Right kidney (tissue), 1 donor: ENCODE measurements at regions not wholly inside any gene's neighbourhood (a gene's known extent, or its start where the extent isn't known, plus 50 kb on each side); places are given as distances from the start of the nearest gene placed in this dataset.

ENCODE experiments used
- DNase-seq: peaks from one replicate; pipeline ENCODE4 v3.0.0-alpha.2; 2016

DNA sequence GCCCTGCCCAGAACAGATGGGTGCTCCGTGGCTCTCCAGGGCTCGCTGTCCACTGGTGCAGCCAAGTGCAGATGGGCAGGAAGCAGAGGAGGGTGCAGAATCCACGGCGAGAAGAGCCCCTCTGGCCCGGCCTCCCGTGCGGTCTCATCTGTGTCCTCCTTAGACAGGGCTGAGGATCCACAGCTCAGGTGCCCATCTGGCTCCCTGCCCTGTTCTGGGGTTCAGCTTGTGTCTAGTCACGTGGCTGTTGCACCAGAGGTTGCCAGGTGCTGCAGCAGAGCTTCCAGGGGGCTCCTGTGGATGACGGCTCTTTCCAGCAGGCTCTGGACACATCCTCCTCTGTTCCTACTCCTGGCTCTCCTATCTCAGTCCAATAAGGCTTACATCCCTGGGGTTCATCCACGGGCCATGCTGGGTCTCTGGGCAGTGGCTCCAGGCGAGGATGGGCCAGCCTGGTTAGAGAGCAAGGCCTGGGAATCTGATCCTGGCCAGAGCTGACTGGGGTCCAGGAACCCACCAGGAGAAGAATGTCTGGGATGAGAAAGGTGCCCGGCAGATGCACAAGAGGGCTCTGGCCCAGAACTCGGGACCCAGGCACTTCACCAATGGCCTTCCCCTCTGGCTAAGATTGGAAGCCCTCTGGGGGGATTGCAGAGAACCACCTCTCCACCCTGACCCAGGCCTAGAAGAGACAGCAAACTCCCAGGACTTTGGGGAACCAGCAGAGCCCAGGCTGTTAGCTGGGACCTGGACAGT, 116.3 kb upstream of the ID2 start:
- DNase-seq = no peak

DNA sequence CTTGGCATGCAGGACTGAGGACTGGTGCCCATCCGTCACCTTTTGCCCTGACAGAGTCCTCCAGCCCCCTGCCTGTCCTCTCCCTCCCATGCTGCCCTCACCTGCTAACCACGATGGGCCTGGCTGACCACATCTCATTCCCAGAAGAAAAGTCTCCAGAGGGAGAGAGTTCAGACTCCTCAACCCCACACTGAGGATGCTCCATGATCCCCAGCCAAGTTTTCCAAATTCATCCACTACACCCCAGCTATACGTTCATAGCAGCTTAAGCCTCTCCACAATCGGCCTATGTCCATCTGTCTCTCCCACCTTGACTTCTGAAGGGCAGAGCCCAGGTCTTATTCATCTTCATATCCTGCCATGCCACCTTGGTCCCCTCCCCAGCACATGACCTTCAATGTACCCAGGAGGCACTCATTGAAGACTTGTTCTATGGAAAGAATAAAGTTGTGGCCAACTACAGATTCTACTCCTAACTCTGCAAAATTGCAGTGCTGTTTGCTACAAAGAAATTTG, 115.6 kb upstream of the ID2 start:
- no peak for DNase-seq

GRCh38 chr2:8566774-8567468, 114.9 kb upstream of the ID2 start:
- no peak for DNase-seq

DNA sequence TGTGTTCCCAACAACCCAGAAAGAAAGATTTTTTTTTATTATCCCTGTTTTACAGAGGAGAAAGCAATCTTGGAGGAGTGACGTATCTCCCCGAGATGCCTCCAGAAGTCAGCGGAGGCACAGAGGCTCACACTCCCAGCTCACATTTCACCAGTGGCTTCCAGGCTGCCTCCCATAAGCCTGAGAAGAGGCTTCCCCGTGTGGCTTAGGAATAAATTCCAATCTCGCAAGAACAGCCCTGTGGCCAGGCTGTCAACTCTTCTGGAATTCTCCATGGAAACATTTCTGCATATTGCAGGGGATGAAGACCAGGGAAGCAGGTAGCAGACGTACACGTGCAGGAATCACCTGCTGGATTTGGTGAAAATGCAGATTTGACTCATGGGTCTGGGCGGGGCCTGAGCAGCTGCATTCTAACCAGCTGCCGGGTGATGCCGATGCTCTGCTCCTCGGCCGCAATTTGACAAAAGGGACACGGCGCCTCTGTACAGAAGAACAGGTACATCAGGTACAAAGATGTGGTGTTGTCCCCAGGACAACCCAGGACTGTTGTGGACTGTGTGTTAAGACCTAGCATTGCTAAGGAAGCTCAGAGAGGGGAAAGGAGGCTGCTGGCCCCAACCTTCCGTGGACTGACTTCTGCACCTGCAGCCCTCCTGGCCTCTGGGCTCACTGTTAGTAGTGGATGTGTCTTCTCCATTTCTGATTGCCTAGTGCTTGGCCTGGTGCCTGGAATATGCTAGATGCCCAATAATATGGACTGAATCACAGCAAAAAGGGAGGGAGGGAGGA, 114.2 kb upstream of the ID2 start:
- no peak for DNase-seq

- DNase-seq = no peak
Observed at GRCh38 chr2:8568543-8569302, 113.1 kb upstream of the ID2 start.

GRCh38 chr2:8569332-8569930, 112.4 kb upstream of the ID2 start:
- no peak for DNase-seq

- no peak for DNase-seq
Observed at GRCh38 chr2:8570637-8571036, 111.2 kb upstream of the ID2 start.

- DNase-seq = no peak
Observed at GRCh38 chr2:8571301-8571791, 110.5 kb upstream of the ID2 start.

- no peak for DNase-seq
Observed at GRCh38 chr2:8571792-8572499, 109.9 kb upstream of the ID2 start.

DNA sequence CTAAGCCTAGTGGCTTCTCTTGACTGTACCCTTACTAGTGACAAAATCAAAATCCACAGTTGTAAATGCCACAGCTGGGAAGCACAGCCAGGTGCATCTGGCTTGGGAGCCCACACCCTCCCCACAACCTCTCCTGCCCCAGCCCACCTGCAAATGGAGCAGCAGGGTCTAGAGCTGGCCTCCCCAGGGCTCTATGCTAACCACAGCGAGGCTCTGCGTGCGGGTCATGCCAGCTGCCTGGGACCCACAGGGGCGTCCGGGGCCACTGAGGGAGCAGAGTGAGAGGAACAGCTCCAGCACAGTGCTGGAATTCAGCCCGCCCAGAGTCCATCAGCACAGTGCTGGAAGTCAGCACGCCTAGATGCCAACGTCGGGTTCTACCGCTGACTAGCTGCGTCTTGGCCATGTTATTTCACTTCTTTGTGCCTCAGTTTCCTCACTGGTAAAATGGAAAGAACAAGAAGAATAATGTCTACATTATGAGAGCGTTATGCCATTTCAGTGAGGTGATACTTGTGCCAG, 109.1 kb upstream of the ID2 start:
- no peak for DNase-seq

- no peak for DNase-seq
Observed at GRCh38 chr2:8573234-8573941, 108.5 kb upstream of the ID2 start.

GRCh38 chr2:8573942-8574195, 108.0 kb upstream of the ID2 start:
- DNase-seq = no peak

- DNase-seq = no peak
Observed at GRCh38 chr2:8574196-8575037, 107.4 kb upstream of the ID2 start.

DNA sequence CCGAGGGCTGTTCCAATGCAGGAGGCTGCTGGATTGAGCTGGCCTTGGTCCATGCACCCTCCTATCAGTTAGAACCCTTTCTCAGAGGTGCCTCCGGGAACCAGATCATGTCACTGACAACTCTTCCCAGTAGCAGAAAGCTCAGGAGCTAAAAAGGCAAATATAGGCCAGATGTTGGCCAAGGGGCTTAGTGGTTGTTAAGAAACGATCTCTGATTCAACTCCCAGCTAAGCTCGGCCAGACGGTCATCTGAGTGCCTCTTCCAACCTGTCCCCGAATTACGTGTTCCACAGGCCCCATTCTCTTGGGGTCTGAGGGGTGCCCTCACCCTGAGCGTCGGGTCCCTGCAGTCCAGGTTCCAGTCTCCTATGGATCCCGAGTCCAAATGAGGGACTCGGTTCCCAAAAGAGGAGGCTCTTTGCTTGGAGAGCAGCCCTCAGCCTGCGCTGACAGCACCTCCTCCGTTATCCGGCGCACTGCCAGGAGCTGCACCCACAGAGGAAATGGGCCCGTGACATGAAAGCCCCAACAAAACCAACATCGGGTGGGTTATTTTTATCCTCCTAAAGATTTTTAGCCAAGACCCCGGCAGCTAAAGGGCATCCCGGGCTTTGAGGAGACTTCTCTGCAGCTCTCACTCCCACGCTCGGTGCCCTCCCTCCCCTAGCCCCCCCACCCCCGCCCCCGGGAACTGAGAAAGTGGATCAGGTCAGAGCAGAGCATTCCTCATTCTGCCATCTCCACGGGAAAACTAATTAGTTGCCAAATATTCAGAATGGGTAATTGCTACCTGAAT, 106.6 kb upstream of the ID2 start:
- no peak for DNase-seq

DNA sequence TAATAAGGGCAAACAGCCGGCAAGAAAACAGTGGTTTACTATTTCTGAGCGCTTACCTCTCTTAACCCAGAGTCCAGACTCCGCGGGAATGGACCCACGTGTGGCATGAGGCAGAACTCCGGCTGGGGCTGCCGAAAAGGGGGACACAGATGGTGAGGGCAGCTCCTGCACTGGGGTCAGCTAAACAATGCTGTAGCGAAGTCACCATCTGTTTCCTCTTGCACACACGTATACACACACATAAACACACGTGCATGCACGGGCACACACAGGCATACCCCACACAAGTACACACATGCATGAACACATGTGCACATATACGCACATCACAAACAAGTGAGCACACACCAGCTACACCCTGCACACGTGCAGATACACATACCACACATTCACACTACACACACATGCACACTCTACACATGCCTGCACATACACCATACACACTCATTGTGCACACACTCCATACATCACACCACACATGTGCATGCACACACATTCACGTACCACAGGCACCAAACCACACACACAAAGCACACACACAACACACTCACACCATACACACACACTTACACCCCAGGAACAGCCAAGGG, 105.9 kb upstream of the ID2 start:
- no peak for DNase-seq

DNA sequence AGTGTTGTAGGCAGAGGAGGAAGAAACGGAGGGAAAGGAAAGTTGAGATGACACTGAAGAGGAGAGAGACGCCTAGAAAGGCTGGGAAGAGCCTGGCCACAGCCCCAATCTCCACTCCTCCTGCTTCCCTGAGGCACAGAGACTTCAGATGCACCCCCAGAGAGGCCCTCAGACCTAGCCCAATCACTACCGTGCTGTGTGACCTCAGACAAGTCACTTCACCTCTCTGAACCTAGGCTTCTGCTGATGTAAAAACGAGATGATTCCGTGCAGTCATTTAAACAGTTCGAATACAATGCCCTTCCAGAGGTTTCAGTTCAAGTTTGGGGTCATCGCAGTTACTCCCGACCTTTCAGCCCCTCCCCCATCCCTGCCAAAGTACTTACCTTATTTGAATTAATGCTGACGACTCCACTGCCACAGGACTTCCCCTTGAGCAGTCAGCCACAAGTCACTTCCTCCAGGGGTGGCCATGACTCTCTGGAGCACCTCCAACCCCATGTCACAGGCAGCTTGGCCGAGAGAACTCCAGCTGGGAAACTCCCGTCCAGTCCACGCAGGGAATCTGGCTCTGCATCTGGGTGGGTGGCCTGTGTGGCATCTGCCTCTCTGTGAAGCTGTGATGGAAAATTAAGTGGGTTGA, 105.2 kb upstream of the ID2 start:
- no peak for DNase-seq

- no peak for DNase-seq
Observed at GRCh38 chr2:8577573-8577972, 104.3 kb upstream of the ID2 start.
